ENCODE measurements at regions not wholly inside any gene's neighbourhood (a gene's known extent, or its start where the extent isn't known, plus 50 kb on each side); places are given as distances from the start of the nearest gene placed in this dataset.

DNA sequence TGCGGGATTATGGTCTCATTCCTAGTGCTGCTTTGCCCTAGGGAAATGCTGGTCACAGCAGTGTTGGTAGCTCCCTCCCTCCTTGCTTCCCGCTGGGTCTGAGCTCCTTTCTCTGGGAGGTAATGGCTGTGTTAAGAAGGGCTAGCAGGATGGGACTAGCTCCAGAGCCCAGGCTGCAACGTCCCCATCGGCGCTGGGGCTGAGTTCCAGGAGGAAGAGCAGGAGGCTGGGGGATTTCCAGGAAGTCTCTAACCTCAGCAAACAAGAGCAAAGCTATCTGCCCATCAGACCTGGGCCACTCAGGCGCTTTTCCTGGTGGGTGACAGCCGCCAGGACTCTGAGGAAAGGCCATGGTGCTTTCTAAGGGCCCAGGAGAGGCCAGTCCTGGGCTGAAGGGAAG is 174.2 kb downstream of the DLL1 start:
- TF ChIP-seq POLR2A (IDR thresholded peaks at IDR 0.05): no peak
- TF ChIP-seq, protein P1, sequence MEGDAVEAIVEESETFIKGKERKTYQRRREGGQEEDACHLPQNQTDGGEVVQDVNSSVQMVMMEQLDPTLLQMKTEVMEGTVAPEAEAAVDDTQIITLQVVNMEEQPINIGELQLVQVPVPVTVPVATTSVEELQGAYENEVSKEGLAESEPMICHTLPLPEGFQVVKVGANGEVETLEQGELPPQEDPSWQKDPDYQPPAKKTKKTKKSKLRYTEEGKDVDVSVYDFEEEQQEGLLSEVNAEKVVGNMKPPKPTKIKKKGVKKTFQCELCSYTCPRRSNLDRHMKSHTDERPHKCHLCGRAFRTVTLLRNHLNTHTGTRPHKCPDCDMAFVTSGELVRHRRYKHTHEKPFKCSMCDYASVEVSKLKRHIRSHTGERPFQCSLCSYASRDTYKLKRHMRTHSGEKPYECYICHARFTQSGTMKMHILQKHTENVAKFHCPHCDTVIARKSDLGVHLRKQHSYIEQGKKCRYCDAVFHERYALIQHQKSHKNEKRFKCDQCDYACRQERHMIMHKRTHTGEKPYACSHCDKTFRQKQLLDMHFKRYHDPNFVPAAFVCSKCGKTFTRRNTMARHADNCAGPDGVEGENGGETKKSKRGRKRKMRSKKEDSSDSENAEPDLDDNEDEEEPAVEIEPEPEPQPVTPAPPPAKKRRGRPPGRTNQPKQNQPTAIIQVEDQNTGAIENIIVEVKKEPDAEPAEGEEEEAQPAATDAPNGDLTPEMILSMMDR (IDR thresholded peaks at IDR 0.05): no peak

Measured in body of pancreas (tissue), 4 donors.